ENCODE measurements at regions not wholly inside any gene's neighbourhood (a gene's known extent, or its start where the extent isn't known, plus 50 kb on each side); places are given as distances from the start of the nearest gene placed in this dataset.

- H2AFZ ChIP-seq (ENCODE audit: low read depth, low read length): no peak overlapping the region
Observed at GRCh38 chr5:147073098-147073497, 161.7 kb upstream of the STK32A start.

GRCh38 chr5:147075187-147075586 is 159.6 kb upstream of the STK32A start:
- no peaks in the 10 kb centered on the region for H4K20me1 ChIP-seq (ENCODE audit: insufficient read depth, low read length)
- H3K79me2 ChIP-seq (ENCODE audit: low read length): no peaks in the 10 kb centered on the region
- no peak overlapping the region for H3K9ac ChIP-seq (ENCODE audit: low read length)
- TF ChIP-seq EZH2phosphoT487 (IDR thresholded peaks at IDR 0.05; ENCODE audit: low read depth) (no peak), CTCF (IDR thresholded peaks at IDR 0.05; ENCODE audit: low read depth, low read length) (no peak)
- no peaks in the 10 kb centered on the region for H3K4me1 ChIP-seq (ENCODE audit: low read length)
- no peaks in the 10 kb centered on the region for H3K36me3 ChIP-seq (replicated peaks; ENCODE audit: low read depth, low read length)
- H3K27me3 ChIP-seq (ENCODE audit: low read depth, low read length): no peaks in the 10 kb centered on the region
- no peaks in the 10 kb centered on the region for H3K9me3 ChIP-seq (ENCODE audit: insufficient read depth, low read length)
- no peak overlapping the region for H3K4me2 ChIP-seq (ENCODE audit: low read length)
- H3K27ac ChIP-seq (ENCODE audit: low read length): no peak overlapping the region
- no peak overlapping the region for H2AFZ ChIP-seq (ENCODE audit: low read depth, low read length)
- H3K4me3 ChIP-seq (ENCODE audit: low read length): no peak overlapping the region

More at GRCh38 chr5:147073098-147073497, 161.7 kb upstream of the STK32A start:
- Histone ChIP-seq H4K20me1 (ENCODE audit: insufficient read depth, low read length) (no peaks in the 10 kb centered on the region), H3K4me1 (ENCODE audit: low read length) (no peaks in the 10 kb centered on the region), H3K9me3 (ENCODE audit: insufficient read depth, low read length) (no peaks in the 10 kb centered on the region), H3K27ac (ENCODE audit: low read length) (no peak overlapping the region), H3K79me2 (ENCODE audit: low read length) (no peaks in the 10 kb centered on the region), H3K4me2 (ENCODE audit: low read length) (no peak overlapping the region), H3K4me3 (ENCODE audit: low read length) (no peak overlapping the region), H3K9ac (ENCODE audit: low read length) (no peak overlapping the region), H3K36me3 (replicated peaks; ENCODE audit: low read depth, low read length) (no peaks in the 10 kb centered on the region), H3K27me3 (ENCODE audit: low read depth, low read length) (no peaks in the 10 kb centered on the region)
- TF ChIP-seq CTCF (IDR thresholded peaks at IDR 0.05; ENCODE audit: low read depth, low read length) (no peak), EZH2phosphoT487 (IDR thresholded peaks at IDR 0.05; ENCODE audit: low read depth) (no peak)

- H3K79me2 ChIP-seq (ENCODE audit: low read length): no peaks in the 10 kb centered on the region
- no peak overlapping the region for H2AFZ ChIP-seq (ENCODE audit: low read depth, low read length)
- no peak overlapping the region for H3K4me3 ChIP-seq (ENCODE audit: low read length)
- H4K20me1 ChIP-seq (ENCODE audit: insufficient read depth, low read length): no peaks in the 10 kb centered on the region
- H3K4me1 ChIP-seq (ENCODE audit: low read length): no peaks in the 10 kb centered on the region
- H3K27ac ChIP-seq (ENCODE audit: low read length): no peak overlapping the region
- H3K36me3 ChIP-seq (replicated peaks; ENCODE audit: low read depth, low read length): no peaks in the 10 kb centered on the region
- no peak overlapping the region for H3K4me2 ChIP-seq (ENCODE audit: low read length)
- H3K27me3 ChIP-seq (ENCODE audit: low read depth, low read length): no peaks in the 10 kb centered on the region
- H3K9me3 ChIP-seq (ENCODE audit: insufficient read depth, low read length): no peaks in the 10 kb centered on the region
- TF ChIP-seq CTCF (IDR thresholded peaks at IDR 0.05; ENCODE audit: low read depth, low read length): no peak
- no peak for TF ChIP-seq EZH2phosphoT487 (IDR thresholded peaks at IDR 0.05; ENCODE audit: low read depth)
- no peak overlapping the region for H3K9ac ChIP-seq (ENCODE audit: low read length)
Observed at GRCh38 chr5:147080391-147080790, 154.4 kb upstream of the STK32A start.

- Histone ChIP-seq H3K4me3 (ENCODE audit: low read length) (no peak overlapping the region), H2AFZ (ENCODE audit: low read depth, low read length) (no peak overlapping the region), H3K4me2 (ENCODE audit: low read length) (no peak overlapping the region), H3K4me1 (ENCODE audit: low read length) (no peaks in the 10 kb centered on the region), H4K20me1 (ENCODE audit: insufficient read depth, low read length) (no peaks in the 10 kb centered on the region), H3K9me3 (ENCODE audit: insufficient read depth, low read length) (no peaks in the 10 kb centered on the region), H3K27me3 (ENCODE audit: low read depth, low read length) (no peaks in the 10 kb centered on the region), H3K27ac (ENCODE audit: low read length) (no peak overlapping the region), H3K36me3 (replicated peaks; ENCODE audit: low read depth, low read length) (no peaks in the 10 kb centered on the region), H3K79me2 (ENCODE audit: low read length) (no peaks in the 10 kb centered on the region), H3K9ac (ENCODE audit: low read length) (no peak overlapping the region)
- no peak for TF ChIP-seq EZH2phosphoT487 (IDR thresholded peaks at IDR 0.05; ENCODE audit: low read depth)
- TF ChIP-seq CTCF (IDR thresholded peaks at IDR 0.05; ENCODE audit: low read depth, low read length): no peak
Observed at GRCh38 chr5:147081311-147081764, 153.5 kb upstream of the STK32A start.
